Thoracic aorta (tissue), 2 donors: ENCODE measurements at regions not wholly inside any gene's neighbourhood (a gene's known extent, or its start where the extent isn't known, plus 50 kb on each side); places are given as distances from the start of the nearest gene placed in this dataset.

Experiments used
- ATAC-seq: fragments of 150-250 bp; one replicate; pipeline ENCODE4 v1.8.0; 2017; ENCODE audit warnings: low read depth; ENCODE audit not compliant: insufficient number of reproducible peaks, low FRiP score
- DNase-seq: peaks from one replicate; pipeline ENCODE4 v3.0.0-alpha.2; 2020; ENCODE audit warnings: low spot score
- H3K27ac ChIP-seq, 2 donors: fragments of 200-600 bp; sonication (generic); 1 replicate in 1 of 2; 2 replicates in 1 of 2; pipeline ENCODE4 v1.5.1; 2016; ENCODE audit warnings: mild to moderate bottlenecking in 2 of 2, moderate library complexity in 2 of 2
- H3K27me3 ChIP-seq: fragments of 200-600 bp; sonication (generic); replicated peaks from 2 replicates; pipeline ENCODE4 v1.6.0; 2016; ENCODE audit warnings: mild to moderate bottlenecking; ENCODE audit not compliant: insufficient read depth
- H3K36me3 ChIP-seq: fragments of 200-600 bp; sonication (generic); one replicate; pipeline ENCODE4 v1.5.1; 2016
- H3K4me1 ChIP-seq, 2 donors: fragments of 200-600 bp; sonication (generic); 1 replicate in 1 of 2; 2 replicates in 1 of 2; pipeline versions ENCODE4 v1.5.1 to v1.6.0; 2016; ENCODE audit warnings: low read depth in 2 of 2, mild to moderate bottlenecking in 1 of 2; ENCODE audit not compliant: control insufficient read depth in 1 of 2
- H3K4me3 ChIP-seq: fragments of 200-600 bp; sonication (generic); 2 replicates; pipeline ENCODE4 v1.5.1; 2016; ENCODE audit warnings: mild to moderate bottlenecking
- H3K9me3 ChIP-seq: fragments of 200-600 bp; sonication (generic); 2 replicates; pipeline ENCODE4 v1.5.1; 2016
- TF ChIP-seq, protein P1 (sequence below): fragments of 200-600 bp; sonication (generic); IDR thresholded peaks from one replicate; pipeline ENCODE4 v1.5.1; 2019; ENCODE audit warnings: antibody characterized with exemption

GRCh38 chr2:180349809-180350208 is 342.7 kb upstream of the CWC22 start:
- no peaks in the 10 kb centered on the region for H3K36me3 ChIP-seq
- no peak overlapping the region for H3K4me3 ChIP-seq
- ATAC-seq: no peak
- DNase-seq: no peak
- H3K9me3 ChIP-seq: no peaks in the 10 kb centered on the region
- TF ChIP-seq, protein P1, sequence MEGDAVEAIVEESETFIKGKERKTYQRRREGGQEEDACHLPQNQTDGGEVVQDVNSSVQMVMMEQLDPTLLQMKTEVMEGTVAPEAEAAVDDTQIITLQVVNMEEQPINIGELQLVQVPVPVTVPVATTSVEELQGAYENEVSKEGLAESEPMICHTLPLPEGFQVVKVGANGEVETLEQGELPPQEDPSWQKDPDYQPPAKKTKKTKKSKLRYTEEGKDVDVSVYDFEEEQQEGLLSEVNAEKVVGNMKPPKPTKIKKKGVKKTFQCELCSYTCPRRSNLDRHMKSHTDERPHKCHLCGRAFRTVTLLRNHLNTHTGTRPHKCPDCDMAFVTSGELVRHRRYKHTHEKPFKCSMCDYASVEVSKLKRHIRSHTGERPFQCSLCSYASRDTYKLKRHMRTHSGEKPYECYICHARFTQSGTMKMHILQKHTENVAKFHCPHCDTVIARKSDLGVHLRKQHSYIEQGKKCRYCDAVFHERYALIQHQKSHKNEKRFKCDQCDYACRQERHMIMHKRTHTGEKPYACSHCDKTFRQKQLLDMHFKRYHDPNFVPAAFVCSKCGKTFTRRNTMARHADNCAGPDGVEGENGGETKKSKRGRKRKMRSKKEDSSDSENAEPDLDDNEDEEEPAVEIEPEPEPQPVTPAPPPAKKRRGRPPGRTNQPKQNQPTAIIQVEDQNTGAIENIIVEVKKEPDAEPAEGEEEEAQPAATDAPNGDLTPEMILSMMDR: no peak
- no peak overlapping the region for H3K27ac ChIP-seq
- H3K27me3 ChIP-seq: no peaks in the 10 kb centered on the region
- no peaks in the 10 kb centered on the region for H3K4me1 ChIP-seq

DNA sequence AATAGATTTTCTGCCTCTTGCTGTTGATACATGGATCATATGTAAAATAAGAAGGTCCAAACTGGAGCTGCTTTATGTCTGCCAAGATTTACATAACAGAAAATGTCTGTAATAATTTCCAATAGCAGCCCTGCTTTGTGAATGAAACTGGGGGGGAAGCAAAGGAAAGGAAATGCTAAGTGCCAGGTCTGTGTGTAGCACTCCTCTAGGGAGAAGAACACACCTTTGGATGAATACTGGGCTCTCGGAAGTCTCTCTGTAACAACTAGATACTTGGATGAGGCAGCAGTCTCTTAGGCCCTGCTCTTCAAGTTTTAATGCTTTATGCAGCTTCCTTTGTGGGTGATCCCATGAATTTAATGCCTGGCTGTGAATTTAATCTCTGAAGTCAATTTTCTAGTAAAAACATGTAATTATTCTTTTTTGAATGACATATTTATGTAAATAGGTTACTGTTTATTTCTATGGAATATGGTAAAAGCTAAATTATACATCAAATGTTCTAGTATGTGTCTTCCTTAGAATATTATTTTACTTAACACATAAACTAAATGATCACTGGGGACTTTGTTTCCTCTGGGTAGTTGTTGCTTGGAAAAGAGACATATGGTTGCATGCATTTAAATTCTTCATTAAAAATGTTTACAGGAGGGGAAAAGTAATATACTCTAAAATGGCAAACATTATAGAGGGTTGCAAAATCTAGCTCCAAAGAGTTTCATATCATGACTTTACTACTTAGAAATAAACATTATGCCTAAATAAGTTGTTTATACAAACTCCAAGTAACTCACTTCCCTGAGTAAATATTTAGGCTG is 336.6 kb upstream of the CWC22 start:
- Histone ChIP-seq H3K4me1 (no peaks in the 10 kb centered on the region), H3K27me3 (no peaks in the 10 kb centered on the region), H3K27ac (no peak overlapping the region), H3K36me3 (no peaks in the 10 kb centered on the region), H3K9me3 (no peaks in the 10 kb centered on the region), H3K4me3 (no peak overlapping the region)
- DNase-seq (no peak), ATAC-seq (no peak)
- TF ChIP-seq, protein P1: no peak

DNA sequence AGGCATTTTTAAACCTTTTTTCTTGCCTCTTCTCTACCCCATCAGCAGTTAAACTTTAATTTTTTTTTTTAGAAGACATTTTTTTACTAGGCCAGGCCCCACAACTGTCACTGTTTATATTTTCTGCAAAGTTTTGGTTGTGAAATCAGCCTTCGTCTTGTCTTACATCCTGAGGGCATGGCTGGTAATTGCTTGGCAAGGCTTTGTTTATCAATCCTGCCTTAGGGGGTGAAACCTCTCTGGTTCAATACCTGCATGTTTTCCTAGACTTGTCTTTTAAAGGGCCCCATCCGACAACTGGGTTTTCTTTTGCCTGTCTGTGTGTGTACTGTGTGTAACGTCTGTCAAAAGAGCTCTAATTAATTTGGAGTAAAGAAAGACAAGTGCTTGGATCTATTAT is 330.0 kb upstream of the CWC22 start:
- peaks cover 12% of the 10 kb centered on the region for H3K9me3 ChIP-seq
- no peaks in the 10 kb centered on the region for H3K4me1 ChIP-seq
- H3K4me3 ChIP-seq: no peak overlapping the region
- TF ChIP-seq, protein P1: no peak
- ATAC-seq: no peak
- no peaks in the 10 kb centered on the region for H3K36me3 ChIP-seq
- H3K27ac ChIP-seq: no peak overlapping the region
- no peak for DNase-seq
- H3K27me3 ChIP-seq: no peaks in the 10 kb centered on the region

DNA sequence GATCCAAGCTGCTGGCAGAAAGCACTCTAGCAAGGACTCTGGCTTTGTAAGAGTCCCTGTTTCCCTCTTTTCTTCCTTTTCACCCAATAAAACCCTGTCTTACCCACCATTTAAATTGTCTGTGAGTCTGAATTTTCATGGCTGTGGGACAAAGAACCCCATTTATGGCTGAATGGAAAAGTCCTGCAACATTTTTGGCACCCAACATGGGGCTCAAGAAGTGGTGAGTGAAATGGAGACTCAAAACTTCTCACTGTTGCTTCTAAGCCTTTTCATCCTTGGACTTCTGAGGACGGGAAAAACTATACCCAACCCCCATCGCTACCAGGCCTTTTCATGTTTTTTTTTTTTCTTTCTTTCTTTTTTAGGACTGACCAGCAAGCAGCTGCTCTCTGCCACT is 329.5 kb upstream of the CWC22 start:
- H3K4me3 ChIP-seq: no peak overlapping the region
- H3K27me3 ChIP-seq: no peaks in the 10 kb centered on the region
- DNase-seq: no peak
- no peaks in the 10 kb centered on the region for H3K4me1 ChIP-seq
- TF ChIP-seq, protein P1: no peak
- peaks cover 12% of the 10 kb centered on the region for H3K9me3 ChIP-seq
- no peak for ATAC-seq
- no peaks in the 10 kb centered on the region for H3K36me3 ChIP-seq
- no peak overlapping the region for H3K27ac ChIP-seq

DNA sequence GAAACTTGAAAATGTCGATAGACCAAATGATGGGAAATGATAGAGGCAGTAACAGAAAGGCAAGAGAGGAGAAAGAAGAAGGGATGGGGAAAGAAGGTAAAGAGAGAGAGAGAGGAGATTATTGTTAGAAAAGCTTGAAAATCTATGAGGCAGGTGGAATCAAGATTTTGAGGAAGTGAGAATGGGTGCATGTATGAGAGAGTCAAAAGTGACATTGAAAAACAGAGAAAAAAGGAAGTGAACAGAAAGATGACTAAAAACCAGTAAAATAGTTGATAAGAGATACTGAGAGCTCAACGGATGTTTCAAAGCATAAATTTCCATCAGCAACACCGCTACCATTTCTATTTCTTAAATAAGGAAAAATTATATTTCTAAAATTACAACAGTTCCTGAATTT is 327.4 kb upstream of the CWC22 start:
- Histone ChIP-seq H3K4me3 (no peak overlapping the region), H3K27ac (no peak overlapping the region), H3K9me3 (peaks cover 12% of the 10 kb centered on the region), H3K27me3 (no peaks in the 10 kb centered on the region), H3K4me1 (no peaks in the 10 kb centered on the region), H3K36me3 (no peaks in the 10 kb centered on the region)
- ATAC-seq: no peak
- no peak for DNase-seq
- TF ChIP-seq, protein P1: no peak
